Chondrocyte (in vitro differentiated cells): ENCODE measurements at regions not wholly inside any gene's neighbourhood (a gene's known extent, or its start where the extent isn't known, plus 50 kb on each side); places are given as distances from the start of the nearest gene placed in this dataset.

Experiments used
- DNase-seq: peaks from one replicate; pipeline ENCODE4 v3.0.0; 2021; ENCODE audit warnings: mixed read lengths, low spot score
- H3K27ac Mint-ChIP-seq: one replicate; pipeline ENCODE4 v1.8.0; 2021; ENCODE audit warnings: mild to moderate bottlenecking, moderate library complexity, mixed read lengths; ENCODE audit not compliant: unreplicated experiment
- H3K27me3 Mint-ChIP-seq: 2 replicates; pipeline ENCODE4 v1.8.0; 2021; ENCODE audit warnings: low read depth, mixed read lengths
- H3K36me3 Mint-ChIP-seq: 2 replicates; pipeline ENCODE4 v1.8.0; 2021; ENCODE audit warnings: low read depth, mixed read lengths
- H3K4me1 Mint-ChIP-seq: 2 replicates; pipeline ENCODE4 v1.8.0; 2021; ENCODE audit warnings: low read depth, mild to moderate bottlenecking, mixed read lengths
- H3K4me3 Mint-ChIP-seq: one replicate; pipeline ENCODE4 v1.8.0; 2021; ENCODE audit warnings: mild to moderate bottlenecking, moderate library complexity, mixed read lengths; ENCODE audit not compliant: unreplicated experiment
- H3K9me3 Mint-ChIP-seq: 2 replicates; pipeline ENCODE4 v1.8.0; 2021; ENCODE audit warnings: low read depth, mixed read lengths
- TF ChIP-seq, protein P1 (sequence below): fragments of 200-600 bp; sonication (generic); IDR thresholded peaks from 2 replicates; pipeline ENCODE4 v1.5.0; 2021; ENCODE audit warnings: antibody characterized with exemption, mild to moderate bottlenecking, moderate library complexity

DNA sequence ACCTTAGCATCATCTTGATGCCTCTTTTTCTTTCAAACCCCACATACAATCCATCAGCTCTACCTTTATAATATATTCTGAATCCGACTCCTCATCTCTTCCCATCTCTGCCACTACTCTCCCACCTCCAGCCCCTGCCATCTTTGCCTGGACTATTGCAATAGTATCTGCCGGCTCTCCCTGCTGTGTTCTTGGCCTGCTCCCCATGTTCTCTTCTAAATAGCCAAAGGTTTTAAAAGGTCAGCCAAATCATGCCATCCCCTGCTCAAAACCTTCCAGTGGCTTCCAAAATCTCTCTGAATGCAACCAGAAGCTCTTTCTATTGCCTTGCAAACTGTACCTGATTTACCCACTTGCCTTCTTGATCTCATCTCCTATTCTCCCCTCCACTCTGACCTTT is 266.0 kb downstream of the PTTG2 start:
- no peak for DNase-seq
- no peak overlapping the region for H3K4me3 Mint-ChIP-seq
- no peak overlapping the region for H3K27ac Mint-ChIP-seq

DNA sequence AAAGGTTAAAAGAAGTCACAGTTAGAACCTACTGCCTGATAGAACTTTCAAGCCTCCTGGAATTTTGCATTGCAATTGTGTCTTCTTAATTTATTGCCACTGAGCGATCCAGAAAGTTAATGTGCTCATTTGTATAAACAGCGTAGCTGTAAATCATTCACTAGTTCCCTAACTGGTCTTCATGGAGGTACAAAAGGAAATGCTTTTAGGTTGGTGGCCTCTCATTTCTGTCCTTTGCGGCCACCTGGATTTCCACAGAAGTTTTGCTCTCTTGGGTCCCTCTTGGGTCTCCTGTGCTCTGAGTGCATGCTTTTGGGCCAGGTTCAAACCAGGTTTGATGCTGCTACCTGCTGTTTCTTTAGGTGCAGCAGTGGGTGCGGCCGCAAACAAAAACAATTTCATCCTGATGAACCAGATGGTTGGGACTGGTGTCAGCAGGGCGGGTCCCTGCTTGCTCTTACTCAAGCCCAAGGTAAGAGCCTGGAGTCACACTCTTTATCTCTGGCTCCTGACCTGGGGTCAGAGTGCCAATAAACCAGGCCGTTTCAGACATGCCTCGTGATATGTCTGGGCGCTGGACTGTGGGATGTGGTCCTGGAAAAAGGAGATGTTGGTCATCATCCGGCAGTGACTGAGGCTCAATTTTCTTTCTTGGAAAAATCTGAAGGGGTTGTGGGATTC is 270.1 kb downstream of the PTTG2 start:
- TF ChIP-seq, protein P1, sequence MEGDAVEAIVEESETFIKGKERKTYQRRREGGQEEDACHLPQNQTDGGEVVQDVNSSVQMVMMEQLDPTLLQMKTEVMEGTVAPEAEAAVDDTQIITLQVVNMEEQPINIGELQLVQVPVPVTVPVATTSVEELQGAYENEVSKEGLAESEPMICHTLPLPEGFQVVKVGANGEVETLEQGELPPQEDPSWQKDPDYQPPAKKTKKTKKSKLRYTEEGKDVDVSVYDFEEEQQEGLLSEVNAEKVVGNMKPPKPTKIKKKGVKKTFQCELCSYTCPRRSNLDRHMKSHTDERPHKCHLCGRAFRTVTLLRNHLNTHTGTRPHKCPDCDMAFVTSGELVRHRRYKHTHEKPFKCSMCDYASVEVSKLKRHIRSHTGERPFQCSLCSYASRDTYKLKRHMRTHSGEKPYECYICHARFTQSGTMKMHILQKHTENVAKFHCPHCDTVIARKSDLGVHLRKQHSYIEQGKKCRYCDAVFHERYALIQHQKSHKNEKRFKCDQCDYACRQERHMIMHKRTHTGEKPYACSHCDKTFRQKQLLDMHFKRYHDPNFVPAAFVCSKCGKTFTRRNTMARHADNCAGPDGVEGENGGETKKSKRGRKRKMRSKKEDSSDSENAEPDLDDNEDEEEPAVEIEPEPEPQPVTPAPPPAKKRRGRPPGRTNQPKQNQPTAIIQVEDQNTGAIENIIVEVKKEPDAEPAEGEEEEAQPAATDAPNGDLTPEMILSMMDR: no peak
- no peaks in the 10 kb centered on the region for H3K36me3 Mint-ChIP-seq
- H3K27me3 Mint-ChIP-seq: no peaks in the 10 kb centered on the region
- H3K9me3 Mint-ChIP-seq: no peaks in the 10 kb centered on the region
- no peak overlapping the region for H3K27ac Mint-ChIP-seq
- H3K4me1 Mint-ChIP-seq: no peaks in the 10 kb centered on the region
- DNase-seq: no peak
- no peak overlapping the region for H3K4me3 Mint-ChIP-seq

More for the DNA sequence above, 266.0 kb downstream of the PTTG2 start:
- Mint-ChIP-seq H3K36me3 (peaks cover 2% of the 10 kb centered on the region), H3K4me1 (no peaks in the 10 kb centered on the region), H3K9me3 (no peaks in the 10 kb centered on the region), H3K27me3 (no peaks in the 10 kb centered on the region)
- TF ChIP-seq, protein P1: no peak

DNA sequence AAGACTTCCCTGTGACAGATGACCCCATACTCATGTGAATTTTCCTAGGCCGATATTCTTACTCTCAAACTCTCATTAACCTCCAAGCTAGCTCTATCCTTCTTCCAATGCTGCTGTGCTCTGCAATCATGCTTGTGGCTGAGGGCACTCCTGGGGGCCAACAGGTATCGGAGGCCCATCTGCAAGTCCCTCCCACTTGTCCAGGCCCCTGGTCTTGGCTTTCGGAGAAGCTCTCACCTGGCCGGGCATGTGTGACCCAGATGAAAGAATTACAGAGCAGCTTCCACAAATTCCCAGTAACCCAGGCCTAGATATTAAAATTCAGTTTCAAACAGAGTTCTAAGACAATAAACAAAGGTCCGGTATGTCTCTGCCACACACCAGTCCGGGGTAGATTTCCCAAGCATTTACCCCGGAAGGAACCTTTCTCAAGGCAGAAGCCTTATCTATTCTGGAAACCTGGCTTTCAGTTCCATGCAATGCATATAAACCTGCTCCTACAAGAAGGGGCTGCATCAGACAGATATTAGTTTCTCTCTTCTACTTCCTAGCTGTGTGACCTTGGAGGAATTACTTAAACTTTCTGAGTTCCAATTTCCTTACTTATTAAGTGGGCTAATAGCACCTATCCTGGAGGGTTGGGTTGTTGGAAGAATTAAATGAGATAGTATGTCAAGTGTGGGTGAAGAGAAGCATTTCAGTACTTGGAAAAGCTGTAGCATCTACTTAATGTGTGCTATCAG is 270.8 kb downstream of the PTTG2 start:
- no peak overlapping the region for H3K27ac Mint-ChIP-seq
- no peaks in the 10 kb centered on the region for H3K9me3 Mint-ChIP-seq
- TF ChIP-seq, protein P1: no peak
- H3K36me3 Mint-ChIP-seq: no peaks in the 10 kb centered on the region
- no peak overlapping the region for H3K4me3 Mint-ChIP-seq
- H3K27me3 Mint-ChIP-seq: no peaks in the 10 kb centered on the region
- H3K4me1 Mint-ChIP-seq: peaks cover 2% of the 10 kb centered on the region
- DNase-seq: no peak

DNA sequence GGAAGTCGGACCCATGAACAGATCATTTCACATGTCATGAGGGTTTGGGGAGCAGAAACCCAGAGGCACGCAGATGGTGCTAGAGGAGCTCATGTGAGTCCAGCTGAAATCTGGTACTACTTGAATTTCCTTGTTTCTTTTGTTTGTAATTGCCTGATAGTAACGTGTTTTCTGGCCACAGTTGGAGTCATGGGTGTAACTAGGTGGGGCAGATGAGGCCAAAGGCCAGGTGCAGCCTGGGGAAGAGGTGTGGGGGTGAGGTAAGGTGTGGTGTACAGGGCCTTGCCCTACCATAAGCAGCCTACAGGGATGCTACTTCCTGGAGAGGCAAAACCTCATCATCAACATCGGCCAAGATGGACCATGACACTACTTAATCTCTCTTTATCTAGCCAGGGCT is 271.4 kb downstream of the PTTG2 start:
- Mint-ChIP-seq H3K27me3 (no peaks in the 10 kb centered on the region), H3K4me1 (peaks cover 3% of the 10 kb centered on the region), H3K36me3 (no peaks in the 10 kb centered on the region), H3K9me3 (no peaks in the 10 kb centered on the region), H3K4me3 (no peak overlapping the region), H3K27ac (no peak overlapping the region)
- TF ChIP-seq, protein P1: no peak
- DNase-seq: no peak

DNA sequence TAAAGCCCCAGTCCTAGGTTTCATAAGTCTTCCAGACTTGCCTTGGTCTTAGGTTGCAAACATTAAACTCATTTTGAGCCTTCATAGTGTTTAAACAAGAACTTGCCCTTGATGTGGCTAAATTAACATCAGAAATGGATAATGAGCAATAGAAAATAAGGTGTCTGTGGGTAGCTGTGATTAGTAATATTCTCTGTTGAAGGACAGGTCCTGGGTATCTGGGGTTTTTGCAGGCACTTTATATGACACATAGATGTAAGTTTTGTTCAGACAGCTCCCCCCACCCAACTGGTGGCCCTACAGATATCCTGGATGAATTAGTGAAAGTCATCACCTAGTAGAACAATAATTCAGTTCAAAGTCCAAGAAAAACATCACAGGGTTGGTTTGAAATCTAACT is 272.5 kb downstream of the PTTG2 start:
- Mint-ChIP-seq H3K27ac (no peak overlapping the region), H3K4me3 (no peak overlapping the region), H3K4me1 (peaks cover 11% of the 10 kb centered on the region), H3K27me3 (no peaks in the 10 kb centered on the region), H3K9me3 (no peaks in the 10 kb centered on the region), H3K36me3 (no peaks in the 10 kb centered on the region)
- DNase-seq: no peak
- TF ChIP-seq, protein P1: no peak
